H7 (cell line): ENCODE measurements at regions not wholly inside any gene's neighbourhood (a gene's known extent, or its start where the extent isn't known, plus 50 kb on each side); places are given as distances from the start of the nearest gene placed in this dataset.

Source experiments
- DNase-seq: peaks from one replicate; pipeline ENCODE4 v3.0.0; 2012
- H3K27me3 ChIP-seq: 2 replicates; pipeline ENCODE4 v1.6.0; 2011; ENCODE audit warnings: mild to moderate bottlenecking, low read length; ENCODE audit not compliant: control insufficient read depth, insufficient read depth
- H3K36me3 ChIP-seq: replicated peaks from 2 replicates; pipeline ENCODE4 v1.5.1; 2011; ENCODE audit warnings: low read length; ENCODE audit not compliant: control insufficient read depth, insufficient read depth
- H3K4me3 ChIP-seq: 2 replicates; pipeline ENCODE4 v1.5.1; 2011; ENCODE audit warnings: low read depth, mild to moderate bottlenecking, control low read depth, low read length, moderate library complexity; ENCODE audit not compliant: insufficient read depth

- DNase-seq = no peak
- Histone ChIP-seq H3K4me3 (no peak overlapping the region), H3K27me3 (no peaks in the 10 kb centered on the region)
Measured at GRCh38 chr14:83314764-83315163, 1781.1 kb upstream of the SEL1L start.

GRCh38 chr14:83316356-83316755 lies 1782.7 kb upstream of the SEL1L start:
- H3K36me3 ChIP-seq = no peaks in the 10 kb centered on the region

More at GRCh38 chr14:83314764-83315163, 1781.1 kb upstream of the SEL1L start:
- no peaks in the 10 kb centered on the region for H3K36me3 ChIP-seq

GRCh38 chr14:83320837-83321236 lies 1787.2 kb upstream of the SEL1L start:
- no peak overlapping the region for H3K4me3 ChIP-seq

More at GRCh38 chr14:83316356-83316755, 1782.7 kb upstream of the SEL1L start:
- no peak for DNase-seq
- Histone ChIP-seq H3K27me3 (no peaks in the 10 kb centered on the region), H3K4me3 (no peak overlapping the region)

GRCh38 chr14:83331513-83331912 lies 1797.9 kb upstream of the SEL1L start:
- no peak overlapping the region for H3K4me3 ChIP-seq
- no peaks in the 10 kb centered on the region for H3K27me3 ChIP-seq
- no peak for DNase-seq
- H3K36me3 ChIP-seq = no peaks in the 10 kb centered on the region

More at GRCh38 chr14:83320837-83321236, 1787.2 kb upstream of the SEL1L start:
- H3K36me3 ChIP-seq = no peaks in the 10 kb centered on the region
- H3K27me3 ChIP-seq = no peaks in the 10 kb centered on the region
- DNase-seq = no peak

GRCh38 chr14:83342590-83342989 lies 1808.9 kb upstream of the SEL1L start:
- no peak for DNase-seq
- Histone ChIP-seq H3K4me3 (no peak overlapping the region), H3K36me3 (no peaks in the 10 kb centered on the region), H3K27me3 (no peaks in the 10 kb centered on the region)

GRCh38 chr14:83347874-83348273 lies 1814.2 kb upstream of the SEL1L start:
- Histone ChIP-seq H3K4me3 (no peak overlapping the region), H3K36me3 (no peaks in the 10 kb centered on the region), H3K27me3 (no peaks in the 10 kb centered on the region)
- no peak for DNase-seq

- no peak overlapping the region for H3K4me3 ChIP-seq
- H3K36me3 ChIP-seq = no peaks in the 10 kb centered on the region
- DNase-seq = no peak
- H3K27me3 ChIP-seq = no peaks in the 10 kb centered on the region
Measured at GRCh38 chr14:83355609-83356008, 1822.0 kb upstream of the SEL1L start.

GRCh38 chr14:83356080-83356479 lies 1822.4 kb upstream of the SEL1L start:
- H3K4me3 ChIP-seq = no peak overlapping the region
- H3K27me3 ChIP-seq = no peaks in the 10 kb centered on the region
- no peaks in the 10 kb centered on the region for H3K36me3 ChIP-seq
- no peak for DNase-seq

GRCh38 chr14:83372271-83372670 lies 1838.6 kb upstream of the SEL1L start:
- no peak for DNase-seq
- Histone ChIP-seq H3K4me3 (no peak overlapping the region), H3K27me3 (no peaks in the 10 kb centered on the region), H3K36me3 (no peaks in the 10 kb centered on the region)

- no peak for DNase-seq
- no peak overlapping the region for H3K4me3 ChIP-seq
- no peaks in the 10 kb centered on the region for H3K27me3 ChIP-seq
- no peaks in the 10 kb centered on the region for H3K36me3 ChIP-seq
Measured at GRCh38 chr14:83379436-83379835, 1845.8 kb upstream of the SEL1L start.

- Histone ChIP-seq H3K27me3 (no peaks in the 10 kb centered on the region), H3K36me3 (no peaks in the 10 kb centered on the region), H3K4me3 (no peak overlapping the region)
- no peak for DNase-seq
Measured at GRCh38 chr14:83384253-83384652, 1850.6 kb upstream of the SEL1L start.

GRCh38 chr14:83395321-83395720 lies 1861.7 kb upstream of the SEL1L start:
- no peak for DNase-seq
- no peaks in the 10 kb centered on the region for H3K27me3 ChIP-seq
- H3K4me3 ChIP-seq = no peak overlapping the region
- no peaks in the 10 kb centered on the region for H3K36me3 ChIP-seq

GRCh38 chr14:83416476-83416875 lies 1882.8 kb upstream of the SEL1L start:
- Histone ChIP-seq H3K36me3 (no peaks in the 10 kb centered on the region), H3K4me3 (no peak overlapping the region), H3K27me3 (no peaks in the 10 kb centered on the region; the same call in 1 of the 2 replicates)
- no peak for DNase-seq

- Histone ChIP-seq H3K36me3 (no peaks in the 10 kb centered on the region), H3K4me3 (no peak overlapping the region), H3K27me3 (no peaks in the 10 kb centered on the region; the same call in 1 of the 2 replicates)
- DNase-seq = no peak
Measured at GRCh38 chr14:83419420-83419819, 1885.8 kb upstream of the SEL1L start.

GRCh38 chr14:83421711-83422110 lies 1888.1 kb upstream of the SEL1L start:
- no peak for DNase-seq
- Histone ChIP-seq H3K36me3 (no peaks in the 10 kb centered on the region), H3K4me3 (no peak overlapping the region), H3K27me3 (no peaks in the 10 kb centered on the region; the same call in 1 of the 2 replicates)

GRCh38 chr14:83425138-83425537 lies 1891.5 kb upstream of the SEL1L start:
- H3K4me3 ChIP-seq = no peak overlapping the region
- DNase-seq = no peak
- no peaks in the 10 kb centered on the region for H3K36me3 ChIP-seq
- no peaks in the 10 kb centered on the region for H3K27me3 ChIP-seq
